Mesodermal cell (in vitro differentiated cells): ENCODE measurements at regions not wholly inside any gene's neighbourhood (a gene's known extent, or its start where the extent isn't known, plus 50 kb on each side); places are given as distances from the start of the nearest gene placed in this dataset.

Experiments
- H3K27ac ChIP-seq: 2 replicates; pipeline ENCODE4 v1.7.0; 2013; ENCODE audit warnings: mild to moderate bottlenecking, low read depth, low read length, moderate library complexity; ENCODE audit not compliant: severe bottlenecking
- H3K36me3 ChIP-seq: 2 replicates; pipeline ENCODE4 v1.7.1; 2013; ENCODE audit warnings: mild to moderate bottlenecking, low read length, moderate library complexity; ENCODE audit not compliant: control insufficient read depth, insufficient read depth
- H3K4me1 ChIP-seq: one replicate; pipeline ENCODE4 v1.7.1; 2013; ENCODE audit warnings: mild to moderate bottlenecking, low read length; ENCODE audit not compliant: insufficient read depth, control insufficient read depth, poor library complexity, severe bottlenecking
- H3K4me3 ChIP-seq: 2 replicates; pipeline ENCODE4 v1.7.0; 2013; ENCODE audit warnings: low read length, control low read depth, mild to moderate bottlenecking; ENCODE audit not compliant: insufficient read depth, poor library complexity, severe bottlenecking; ENCODE audit errors: extremely low read depth
- H3K9me3 ChIP-seq: 2 replicates; pipeline ENCODE4 v1.7.1; 2013; ENCODE audit warnings: mild to moderate bottlenecking, low read length, moderate library complexity; ENCODE audit not compliant: control insufficient read depth
- WGBS, 2 experiments: methylation state at CpG; one replicate each; pipeline ENCODE4 v1.1.5; 2013; ENCODE audit warnings: missing lambda C conversion rate in 2 of 2; ENCODE audit not compliant: insufficient coverage in 2 of 2; 5-methylcytosine and 5-hydroxymethylcytosine counted together

GRCh38 chr1:188423073-188423472, 1594.3 kb downstream of the PLA2G4A start:
- Histone ChIP-seq H3K36me3 (no peaks in the 10 kb centered on the region), H3K27ac (no peak overlapping the region), H3K4me3 (no peak overlapping the region), H3K9me3 (no peaks in the 10 kb centered on the region), H3K4me1 (no peaks in the 10 kb centered on the region)
- WGBS, 2 experiments = no CpG with 5 or more reads among the region's 1 CpG

GRCh38 chr1:188424176-188424575, 1595.4 kb downstream of the PLA2G4A start:
- no peaks in the 10 kb centered on the region for H3K36me3 ChIP-seq
- WGBS, 2 experiments = no CpG with 5 or more reads among the region's 1 CpG

DNA sequence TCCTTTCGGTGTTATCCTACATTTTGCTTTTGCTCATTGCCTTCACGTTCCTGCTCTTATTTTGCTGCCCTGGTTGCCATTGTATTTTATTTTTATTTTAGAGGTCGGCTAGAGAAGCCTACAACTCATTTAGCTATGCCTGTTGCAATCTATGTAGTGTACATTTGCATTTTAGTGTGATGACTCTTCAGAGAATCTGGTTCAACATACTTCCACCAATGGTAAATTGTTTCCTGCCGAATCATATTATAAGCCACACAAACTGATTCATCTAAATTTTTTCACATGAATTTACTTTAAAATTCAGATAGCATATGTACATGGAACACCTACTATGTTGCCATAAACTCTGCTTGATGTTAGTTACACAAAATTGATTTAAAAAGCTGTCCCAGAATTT, 1596.9 kb downstream of the PLA2G4A start:
- Histone ChIP-seq H3K4me1 (no peaks in the 10 kb centered on the region), H3K36me3 (no peaks in the 10 kb centered on the region), H3K27ac (no peak overlapping the region), H3K4me3 (no peak overlapping the region), H3K9me3 (no peaks in the 10 kb centered on the region)
- WGBS, 2 experiments = 100% methylated on average over 1 of the region's 4 CpGs; no CpG with 5 or more reads in 1 of the 2 experiments

More at GRCh38 chr1:188424176-188424575, 1595.4 kb downstream of the PLA2G4A start:
- H3K27ac ChIP-seq = no peak overlapping the region
- no peaks in the 10 kb centered on the region for H3K9me3 ChIP-seq
- H3K4me3 ChIP-seq = no peak overlapping the region
- no peaks in the 10 kb centered on the region for H3K4me1 ChIP-seq

DNA sequence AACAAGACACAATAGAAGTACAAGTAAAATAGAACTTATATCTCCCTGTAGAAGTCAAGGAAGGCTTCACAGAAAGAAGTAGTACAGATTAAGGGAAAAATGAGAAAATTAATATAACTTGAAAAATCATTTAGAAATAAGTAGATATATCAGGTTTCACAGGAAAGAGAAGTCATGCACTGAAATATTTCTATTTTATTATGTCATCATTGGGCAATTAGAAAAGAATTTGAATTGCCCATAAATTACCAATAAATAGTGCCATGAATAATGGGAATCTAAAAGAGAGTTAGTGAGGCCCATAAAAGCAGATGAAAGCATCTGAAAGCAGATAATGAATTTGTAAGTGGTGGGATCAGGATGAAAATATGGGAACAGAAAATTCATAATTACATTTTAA, 1597.8 kb downstream of the PLA2G4A start:
- no peaks in the 10 kb centered on the region for H3K36me3 ChIP-seq
- no peak overlapping the region for H3K27ac ChIP-seq
- no peak overlapping the region for H3K4me3 ChIP-seq
- no peaks in the 10 kb centered on the region for H3K9me3 ChIP-seq
- no peaks in the 10 kb centered on the region for H3K4me1 ChIP-seq

GRCh38 chr1:188427642-188428041, 1598.9 kb downstream of the PLA2G4A start:
- no peaks in the 10 kb centered on the region for H3K36me3 ChIP-seq
- no peaks in the 10 kb centered on the region for H3K9me3 ChIP-seq
- H3K4me3 ChIP-seq = no peak overlapping the region
- 100% methylated on average over 1 of the region's 2 CpGs; no CpG with 5 or more reads in 1 of the 2 experiments for WGBS, 2 experiments
- H3K4me1 ChIP-seq = no peaks in the 10 kb centered on the region
- H3K27ac ChIP-seq = no peak overlapping the region

DNA sequence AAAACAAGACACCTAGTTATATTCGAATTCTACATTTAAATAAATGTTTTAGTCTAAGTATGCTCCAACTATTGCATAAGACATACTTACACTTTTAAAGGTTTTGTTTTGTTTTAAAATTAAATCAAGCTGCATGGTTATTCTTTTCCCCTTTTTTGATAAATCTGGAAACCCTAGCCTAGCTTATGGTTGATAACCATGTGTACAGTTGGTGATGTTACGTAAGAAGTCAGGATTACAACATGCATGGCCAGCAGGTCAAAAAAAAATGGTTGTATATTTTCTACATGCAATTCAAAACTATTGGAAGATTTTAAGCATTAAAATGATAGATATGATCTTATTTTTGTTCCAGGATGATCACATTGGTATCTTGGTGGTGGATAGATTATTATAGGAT, 1600.6 kb downstream of the PLA2G4A start:
- no CpG with 5 or more reads among the region's 2 CpGs for WGBS, 2 experiments
- H3K27ac ChIP-seq = no peak overlapping the region
- no peaks in the 10 kb centered on the region for H3K36me3 ChIP-seq
- H3K4me1 ChIP-seq = no peaks in the 10 kb centered on the region
- no peaks in the 10 kb centered on the region for H3K9me3 ChIP-seq
- no peak overlapping the region for H3K4me3 ChIP-seq

DNA sequence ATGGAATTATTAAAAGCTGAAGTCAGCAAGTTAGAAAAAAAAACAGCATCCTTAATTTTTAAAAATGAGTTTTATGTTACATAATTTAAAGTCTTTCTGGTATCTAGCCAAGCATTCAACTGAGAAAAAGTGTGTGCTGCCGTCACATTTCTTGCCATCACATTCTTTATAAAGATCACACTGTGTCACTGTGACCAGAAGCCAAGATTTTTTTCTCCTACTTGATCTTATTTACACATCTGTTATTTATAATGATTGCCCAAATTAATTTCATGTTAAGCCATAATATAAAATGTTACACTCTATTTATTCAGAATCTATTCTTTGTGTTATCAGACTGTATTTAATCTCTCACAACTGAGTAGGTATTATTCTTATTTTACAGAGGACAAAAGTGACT, 1603.7 kb downstream of the PLA2G4A start:
- H3K4me1 ChIP-seq = no peaks in the 10 kb centered on the region
- no peak overlapping the region for H3K4me3 ChIP-seq
- no peaks in the 10 kb centered on the region for H3K9me3 ChIP-seq
- no peak overlapping the region for H3K27ac ChIP-seq
- WGBS, 2 experiments = no CpG with 5 or more reads among the region's 1 CpG
- H3K36me3 ChIP-seq = no peaks in the 10 kb centered on the region

GRCh38 chr1:188433425-188433824, 1604.7 kb downstream of the PLA2G4A start:
- Histone ChIP-seq H3K4me1 (no peaks in the 10 kb centered on the region), H3K27ac (no peak overlapping the region), H3K4me3 (no peak overlapping the region), H3K9me3 (no peaks in the 10 kb centered on the region), H3K36me3 (no peaks in the 10 kb centered on the region)
- WGBS, 2 experiments = 83% methylated on average over 1 of the region's 2 CpGs; no CpG with 5 or more reads in 1 of the 2 experiments

- Histone ChIP-seq H3K36me3 (no peaks in the 10 kb centered on the region), H3K4me1 (no peaks in the 10 kb centered on the region), H3K27ac (no peak overlapping the region), H3K9me3 (no peaks in the 10 kb centered on the region), H3K4me3 (no peak overlapping the region)
- WGBS, 2 experiments = no CpG with 5 or more reads among the region's 3 CpGs
These were observed 1615.8 kb downstream of the PLA2G4A start for GRCh38 chr1:188444526-188444925.

- Histone ChIP-seq H3K27ac (no peak overlapping the region), H3K9me3 (no peaks in the 10 kb centered on the region), H3K4me3 (no peak overlapping the region), H3K4me1 (no peaks in the 10 kb centered on the region), H3K36me3 (no peaks in the 10 kb centered on the region)
These were observed 1634.1 kb downstream of the PLA2G4A start for GRCh38 chr1:188462837-188463236.

DNA sequence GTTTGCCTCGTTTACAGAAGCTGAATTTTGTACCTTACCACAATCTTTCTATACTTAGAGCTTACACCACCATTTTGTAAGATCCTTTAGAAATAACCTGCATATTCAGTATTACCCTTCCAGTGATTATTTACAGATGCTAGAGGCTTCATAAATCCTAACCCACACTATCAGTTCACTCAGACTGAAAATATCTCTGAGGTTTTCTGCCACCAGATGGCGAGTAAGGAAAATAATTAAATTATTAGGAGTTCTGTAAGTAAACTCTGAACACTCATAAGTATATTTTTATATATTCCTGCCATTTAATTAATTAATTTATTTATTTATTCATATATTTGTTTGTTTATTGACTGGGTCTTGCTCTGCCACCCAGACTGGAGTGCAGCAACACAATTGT, 1635.2 kb downstream of the PLA2G4A start:
- Histone ChIP-seq H3K4me1 (no peaks in the 10 kb centered on the region), H3K4me3 (no peak overlapping the region), H3K27ac (no peak overlapping the region), H3K36me3 (no peaks in the 10 kb centered on the region), H3K9me3 (no peaks in the 10 kb centered on the region)
- 81 to 86% methylated on average over 1 of the region's 2 CpGs for WGBS, 2 experiments

GRCh38 chr1:188466539-188466938, 1637.8 kb downstream of the PLA2G4A start:
- WGBS, 2 experiments = 100% methylated on average over 2 of the region's 4 CpGs; no CpG with 5 or more reads in 1 of the 2 experiments
- no peak overlapping the region for H3K4me3 ChIP-seq
- no peaks in the 10 kb centered on the region for H3K36me3 ChIP-seq

More at GRCh38 chr1:188466539-188466938, 1637.8 kb downstream of the PLA2G4A start:
- Histone ChIP-seq H3K9me3 (no peaks in the 10 kb centered on the region), H3K4me1 (no peaks in the 10 kb centered on the region), H3K27ac (no peak overlapping the region)
